Muscle of arm (tissue), 1 donor: ENCODE measurements at regions not wholly inside any gene's neighbourhood (a gene's known extent, or its start where the extent isn't known, plus 50 kb on each side); places are given as distances from the start of the nearest gene placed in this dataset.
"Not testable (repeated sequence)": the region's sequence is repeated elsewhere in the genome, so short reads cannot be mapped to it uniquely, and the experiment has no call there.

Source experiments
- DNase-seq: peaks from one replicate; pipeline ENCODE4 v3.0.0-alpha.2; 2013

GRCh38 chr4:18185491-18185890, 163.9 kb upstream of the LCORL start:
- no peak for DNase-seq

- no peak for DNase-seq
These were observed 159.3 kb upstream of the LCORL start for GRCh38 chr4:18180892-18181291.

GRCh38 chr4:18180122-18180521, 158.6 kb upstream of the LCORL start:
- DNase-seq, result no peak

GRCh38 chr4:18171896-18172295, 150.3 kb upstream of the LCORL start:
- DNase-seq, result no peak

GRCh38 chr4:18167831-18168230, 146.3 kb upstream of the LCORL start:
- DNase-seq, result no peak

- no peak for DNase-seq
These were observed 145.4 kb upstream of the LCORL start for GRCh38 chr4:18166925-18167324.

GRCh38 chr4:18162453-18162852, 140.9 kb upstream of the LCORL start:
- no peak for DNase-seq

GRCh38 chr4:18159117-18159912, 137.8 kb upstream of the LCORL start:
- not testable (repeated sequence) for DNase-seq

- DNase-seq, result no peak
These were observed 133.8 kb upstream of the LCORL start for GRCh38 chr4:18155067-18156041.

GRCh38 chr4:18138076-18138665, 116.6 kb upstream of the LCORL start:
- no peak for DNase-seq

GRCh38 chr4:18134111-18134510, 112.6 kb upstream of the LCORL start:
- no peak for DNase-seq

- no peak for DNase-seq
These were observed 108.7 kb upstream of the LCORL start for GRCh38 chr4:18130256-18130655.

GRCh38 chr4:18128241-18128640, 106.7 kb upstream of the LCORL start:
- DNase-seq, result no peak

- no peak for DNase-seq
These were observed 105.5 kb upstream of the LCORL start for GRCh38 chr4:18127030-18127429.

- DNase-seq, result no peak
These were observed 92.3 kb upstream of the LCORL start for GRCh38 chr4:18113710-18114331.

- no peak for DNase-seq
These were observed 89.5 kb upstream of the LCORL start for GRCh38 chr4:18111081-18111480.

GRCh38 chr4:18110099-18110498, 88.5 kb upstream of the LCORL start:
- no peak for DNase-seq

GRCh38 chr4:18109676-18110075, 88.1 kb upstream of the LCORL start:
- DNase-seq, result peak; percentile 15

- not testable (repeated sequence) for DNase-seq
These were observed 86.4 kb upstream of the LCORL start for GRCh38 chr4:18107848-18108528.

GRCh38 chr4:18106620-18107019, 85.1 kb upstream of the LCORL start:
- DNase-seq, result no peak
